ENCODE measurements at regions not wholly inside any gene's neighbourhood (a gene's known extent, or its start where the extent isn't known, plus 50 kb on each side); places are given as distances from the start of the nearest gene placed in this dataset.

DNA sequence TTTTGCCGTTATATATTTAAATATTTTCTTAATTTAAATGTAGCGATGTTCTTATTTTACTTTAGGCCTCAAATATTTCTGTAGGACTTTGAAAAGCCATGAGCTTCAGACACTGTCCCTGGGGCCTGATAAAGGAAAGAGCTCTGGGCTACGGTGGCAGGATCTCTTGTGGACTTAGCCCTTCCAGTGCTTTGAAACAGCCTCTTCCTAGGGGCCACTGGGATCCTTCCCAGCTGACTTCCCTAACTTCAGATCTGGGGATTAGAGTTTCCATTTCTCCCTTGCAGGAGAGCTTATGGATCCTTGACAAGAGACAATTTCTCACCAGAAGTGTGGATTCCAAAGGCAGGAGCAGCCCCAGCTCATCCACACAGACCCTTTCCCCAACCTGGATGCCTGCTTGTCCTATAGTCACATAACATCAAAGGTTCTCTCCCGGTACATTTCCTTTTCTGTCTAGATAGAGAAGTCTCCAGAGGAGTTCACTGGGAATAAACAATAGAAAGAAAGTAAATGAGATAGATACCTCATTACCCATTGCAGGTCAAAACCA, 221.4 kb downstream of the TTC6 start (continued):
- TF ChIP-seq, protein P1, sequence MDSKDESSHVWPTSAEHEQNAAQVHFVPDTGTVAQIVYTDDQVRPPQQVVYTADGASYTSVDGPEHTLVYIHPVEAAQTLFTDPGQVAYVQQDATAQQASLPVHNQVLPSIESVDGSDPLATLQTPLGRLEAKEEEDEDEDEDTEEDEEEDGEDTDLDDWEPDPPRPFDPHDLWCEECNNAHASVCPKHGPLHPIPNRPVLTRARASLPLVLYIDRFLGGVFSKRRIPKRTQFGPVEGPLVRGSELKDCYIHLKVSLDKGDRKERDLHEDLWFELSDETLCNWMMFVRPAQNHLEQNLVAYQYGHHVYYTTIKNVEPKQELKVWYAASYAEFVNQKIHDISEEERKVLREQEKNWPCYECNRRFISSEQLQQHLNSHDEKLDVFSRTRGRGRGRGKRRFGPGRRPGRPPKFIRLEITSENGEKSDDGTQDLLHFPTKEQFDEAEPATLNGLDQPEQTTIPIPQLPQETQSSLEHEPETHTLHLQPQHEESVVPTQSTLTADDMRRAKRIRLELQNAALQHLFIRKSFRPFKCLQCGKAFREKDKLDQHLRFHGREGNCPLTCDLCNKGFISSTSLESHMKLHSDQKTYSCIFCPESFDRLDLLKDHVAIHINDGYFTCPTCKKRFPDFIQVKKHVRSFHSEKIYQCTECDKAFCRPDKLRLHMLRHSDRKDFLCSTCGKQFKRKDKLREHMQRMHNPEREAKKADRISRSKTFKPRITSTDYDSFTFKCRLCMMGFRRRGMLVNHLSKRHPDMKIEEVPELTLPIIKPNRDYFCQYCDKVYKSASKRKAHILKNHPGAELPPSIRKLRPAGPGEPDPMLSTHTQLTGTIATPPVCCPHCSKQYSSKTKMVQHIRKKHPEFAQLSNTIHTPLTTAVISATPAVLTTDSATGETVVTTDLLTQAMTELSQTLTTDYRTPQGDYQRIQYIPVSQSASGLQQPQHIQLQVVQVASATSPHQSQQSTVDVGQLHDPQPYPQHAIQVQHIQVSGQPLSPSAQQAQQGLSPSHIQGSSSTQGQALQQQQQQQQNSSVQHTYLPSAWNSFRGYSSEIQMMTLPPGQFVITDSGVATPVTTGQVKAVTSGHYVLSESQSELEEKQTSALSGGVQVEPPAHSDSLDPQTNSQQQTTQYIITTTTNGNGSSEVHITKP (CRISPR knock-in tag; IDR thresholded peaks at IDR 0.05; ENCODE audit: low read depth) = no peak
- TF ChIP-seq RORA (CRISPR knock-in tag; IDR thresholded peaks at IDR 0.05) = no peak
- no peak for TF ChIP-seq RAD51 (IDR thresholded peaks at IDR 0.05; ENCODE audit: borderline replicate concordance)
- TF ChIP-seq, protein P2, sequence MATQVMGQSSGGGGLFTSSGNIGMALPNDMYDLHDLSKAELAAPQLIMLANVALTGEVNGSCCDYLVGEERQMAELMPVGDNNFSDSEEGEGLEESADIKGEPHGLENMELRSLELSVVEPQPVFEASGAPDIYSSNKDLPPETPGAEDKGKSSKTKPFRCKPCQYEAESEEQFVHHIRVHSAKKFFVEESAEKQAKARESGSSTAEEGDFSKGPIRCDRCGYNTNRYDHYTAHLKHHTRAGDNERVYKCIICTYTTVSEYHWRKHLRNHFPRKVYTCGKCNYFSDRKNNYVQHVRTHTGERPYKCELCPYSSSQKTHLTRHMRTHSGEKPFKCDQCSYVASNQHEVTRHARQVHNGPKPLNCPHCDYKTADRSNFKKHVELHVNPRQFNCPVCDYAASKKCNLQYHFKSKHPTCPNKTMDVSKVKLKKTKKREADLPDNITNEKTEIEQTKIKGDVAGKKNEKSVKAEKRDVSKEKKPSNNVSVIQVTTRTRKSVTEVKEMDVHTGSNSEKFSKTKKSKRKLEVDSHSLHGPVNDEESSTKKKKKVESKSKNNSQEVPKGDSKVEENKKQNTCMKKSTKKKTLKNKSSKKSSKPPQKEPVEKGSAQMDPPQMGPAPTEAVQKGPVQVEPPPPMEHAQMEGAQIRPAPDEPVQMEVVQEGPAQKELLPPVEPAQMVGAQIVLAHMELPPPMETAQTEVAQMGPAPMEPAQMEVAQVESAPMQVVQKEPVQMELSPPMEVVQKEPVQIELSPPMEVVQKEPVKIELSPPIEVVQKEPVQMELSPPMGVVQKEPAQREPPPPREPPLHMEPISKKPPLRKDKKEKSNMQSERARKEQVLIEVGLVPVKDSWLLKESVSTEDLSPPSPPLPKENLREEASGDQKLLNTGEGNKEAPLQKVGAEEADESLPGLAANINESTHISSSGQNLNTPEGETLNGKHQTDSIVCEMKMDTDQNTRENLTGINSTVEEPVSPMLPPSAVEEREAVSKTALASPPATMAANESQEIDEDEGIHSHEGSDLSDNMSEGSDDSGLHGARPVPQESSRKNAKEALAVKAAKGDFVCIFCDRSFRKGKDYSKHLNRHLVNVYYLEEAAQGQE (IDR thresholded peaks at IDR 0.05; ENCODE audit: borderline replicate concordance in 1 of 2, low read depth in 1 of 2, low read length in 2 of 2) = peak in 1 of 2 experiments; percentile 31; a peak in 1 of 4 replicates
- TF ChIP-seq ISX (CRISPR knock-in tag; conservative IDR thresholded peaks at IDR 0.05) = 0 out of 2 replicates have a peak, but pooled peaks have one; percentile 11
- TF ChIP-seq ZNF251 (CRISPR knock-in tag; IDR thresholded peaks at IDR 0.05) = no peak
- no peak for TF ChIP-seq ZBTB8A (CRISPR knock-in tag; IDR thresholded peaks at IDR 0.05; ENCODE audit: borderline replicate concordance, low read depth)
- no peak for TF ChIP-seq ZNF282 (IDR thresholded peaks at IDR 0.05; ENCODE audit: partially characterized antibody)
- TF ChIP-seq ZNF879 (CRISPR knock-in tag; IDR thresholded peaks at IDR 0.05) = no peak
- no peak for TF ChIP-seq SOX6 (IDR thresholded peaks at IDR 0.05)
- TF ChIP-seq SOX6 (CRISPR knock-in tag; IDR thresholded peaks at IDR 0.05) = no peak
- TF ChIP-seq HOXA7 (CRISPR knock-in tag; IDR thresholded peaks at IDR 0.05) = no peak
- no peak for TF ChIP-seq MAFF (IDR thresholded peaks at IDR 0.05; ENCODE audit: low read depth, low read length)
- TF ChIP-seq SRY (CRISPR knock-in tag; IDR thresholded peaks at IDR 0.05) = no peak
- TF ChIP-seq, protein P3, sequence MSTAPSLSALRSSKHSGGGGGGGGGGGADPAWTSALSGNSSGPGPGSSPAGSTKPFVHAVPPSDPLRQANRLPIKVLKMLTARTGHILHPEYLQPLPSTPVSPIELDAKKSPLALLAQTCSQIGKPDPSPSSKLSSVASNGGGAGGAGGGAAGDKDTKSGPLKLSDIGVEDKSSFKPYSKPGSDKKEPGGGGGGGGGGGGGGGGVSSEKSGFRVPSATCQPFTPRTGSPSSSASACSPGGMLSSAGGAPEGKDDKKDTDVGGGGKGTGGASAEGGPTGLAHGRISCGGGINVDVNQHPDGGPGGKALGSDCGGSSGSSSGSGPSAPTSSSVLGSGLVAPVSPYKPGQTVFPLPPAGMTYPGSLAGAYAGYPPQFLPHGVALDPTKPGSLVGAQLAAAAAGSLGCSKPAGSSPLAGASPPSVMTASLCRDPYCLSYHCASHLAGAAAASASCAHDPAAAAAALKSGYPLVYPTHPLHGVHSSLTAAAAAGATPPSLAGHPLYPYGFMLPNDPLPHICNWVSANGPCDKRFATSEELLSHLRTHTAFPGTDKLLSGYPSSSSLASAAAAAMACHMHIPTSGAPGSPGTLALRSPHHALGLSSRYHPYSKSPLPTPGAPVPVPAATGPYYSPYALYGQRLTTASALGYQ (CRISPR knock-in tag; IDR thresholded peaks at IDR 0.05) = no peak
- no peak for TF ChIP-seq SOX13 (IDR thresholded peaks at IDR 0.05)
- peak in 1 of 2 experiments; percentile 22; a peak in 2 of 4 replicates for TF ChIP-seq SOX13 (CRISPR knock-in tag; conservative IDR thresholded peaks at IDR 0.05 in 1 of 2, IDR thresholded peaks at IDR 0.05 in 1 of 2)
- TF ChIP-seq, protein P4, sequence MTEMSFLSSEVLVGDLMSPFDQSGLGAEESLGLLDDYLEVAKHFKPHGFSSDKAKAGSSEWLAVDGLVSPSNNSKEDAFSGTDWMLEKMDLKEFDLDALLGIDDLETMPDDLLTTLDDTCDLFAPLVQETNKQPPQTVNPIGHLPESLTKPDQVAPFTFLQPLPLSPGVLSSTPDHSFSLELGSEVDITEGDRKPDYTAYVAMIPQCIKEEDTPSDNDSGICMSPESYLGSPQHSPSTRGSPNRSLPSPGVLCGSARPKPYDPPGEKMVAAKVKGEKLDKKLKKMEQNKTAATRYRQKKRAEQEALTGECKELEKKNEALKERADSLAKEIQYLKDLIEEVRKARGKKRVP (CRISPR knock-in tag; IDR thresholded peaks at IDR 0.05) = no peak
- TF ChIP-seq ZNF792 (CRISPR knock-in tag; IDR thresholded peaks at IDR 0.05) = no peak
- TF ChIP-seq SP1 (IDR thresholded peaks at IDR 0.05) = no peak
- TF ChIP-seq SP1 (CRISPR knock-in tag; IDR thresholded peaks at IDR 0.05) = no peak
- TF ChIP-seq RFXANK (CRISPR knock-in tag; IDR thresholded peaks at IDR 0.05) = no peak
